OCI-LY7 (cell line): ENCODE measurements at regions not wholly inside any gene's neighbourhood (a gene's known extent, or its start where the extent isn't known, plus 50 kb on each side); places are given as distances from the start of the nearest gene placed in this dataset.

Experiments used
- BruUV-seq: library from RNA; stranded (reverse); fragments of 400-500 nt; replicated peaks from 2 replicates; lab custom pipeline; 2021; lab: Mats Ljungman, UMichigan
- CTCF ChIA-PET: fragments of 300-600 bp; sonication (Branson Sonifier 250); formaldehyde crosslinking; loops from one replicate; lab custom pipeline; 2022; ENCODE audit warnings: antibody characterized with exemption; ENCODE audit not compliant: unreplicated experiment; lab: Charles Lee
- POLR2A ChIA-PET: fragments of 300-600 bp; sonication (Branson Sonifier 250); formaldehyde crosslinking; loops from one replicate; lab custom pipeline; 2022; ENCODE audit warnings: antibody characterized with exemption; lab: Charles Lee
- DNase-seq: peaks from one replicate; pipeline ENCODE4 v3.0.0-alpha.2; 2015; ENCODE audit warnings: low spot score
- H2AFZ ChIP-seq: fragments of 200-600 bp; sonication (generic), shearing (Covaris generic); 2 replicates; pipeline ENCODE4 v1.6.1; 2014; ENCODE audit warnings: mild to moderate bottlenecking, antibody characterized with exemption, low read length, moderate library complexity
- H3K27ac ChIP-seq: fragments of 200-600 bp; sonication (generic); 2 replicates; pipeline ENCODE4 v1.5.1; 2014; ENCODE audit warnings: mixed run types, low read depth, mild to moderate bottlenecking, moderate library complexity, low read length, inconsistent platforms; ENCODE audit not compliant: poor library complexity, severe bottlenecking
- H3K36me3 ChIP-seq: fragments of 200-600 bp; sonication (generic); 2 replicates; pipeline ENCODE4 v1.6.1; 2014; ENCODE audit warnings: mild to moderate bottlenecking, antibody characterized with exemption, low read length, moderate library complexity, mixed read lengths; ENCODE audit not compliant: insufficient read depth
- H3K4me1 ChIP-seq: fragments of 200-600 bp; sonication (generic); 2 replicates; pipeline ENCODE4 v1.5.1; 2014; ENCODE audit warnings: mild to moderate bottlenecking, low read length; ENCODE audit not compliant: insufficient read depth, poor library complexity, severe bottlenecking
- H3K4me2 ChIP-seq: fragments of 200-600 bp; sonication (generic); 2 replicates; pipeline ENCODE4 v1.6.1; 2014; ENCODE audit warnings: mild to moderate bottlenecking, low read length
- H3K4me3 ChIP-seq: fragments of 200-600 bp; sonication (generic); 2 replicates; pipeline ENCODE4 v1.5.1; 2014; ENCODE audit warnings: mild to moderate bottlenecking, low read depth, low read length; ENCODE audit not compliant: poor library complexity, severe bottlenecking
- H3K79me2 ChIP-seq: fragments of 200-600 bp; sonication (generic); 2 replicates; pipeline ENCODE4 v1.6.1; 2016; ENCODE audit warnings: low read depth, mild to moderate bottlenecking, low read length, moderate library complexity, mixed read lengths; ENCODE audit not compliant: insufficient read depth
- H3K9me2 ChIP-seq: fragments of 200-600 bp; sonication (generic); 2 replicates; pipeline ENCODE4 v1.6.1; 2016; ENCODE audit warnings: mild to moderate bottlenecking, low read length, mixed read lengths; ENCODE audit not compliant: insufficient read depth
- H3K9me3 ChIP-seq: fragments of 200-600 bp; sonication (generic); 2 replicates; pipeline ENCODE4 v1.6.1; 2014; ENCODE audit warnings: mild to moderate bottlenecking, mixed run types, low read length, mixed read lengths
- H4K20me1 ChIP-seq: fragments of 200-600 bp; sonication (generic); 2 replicates; pipeline ENCODE4 v1.6.1; 2014; ENCODE audit warnings: mild to moderate bottlenecking, antibody characterized with exemption, low read length, moderate library complexity, mixed read lengths; ENCODE audit not compliant: insufficient read depth
- EZH2phosphoT487 ChIP-seq: fragments of 200-600 bp; sonication (generic); IDR thresholded peaks from 2 replicates; pipeline ENCODE4 v1.6.1; 2018; ENCODE audit warnings: low read depth, borderline replicate concordance, mild to moderate bottlenecking, mixed run types, antibody characterized with exemption, low read length, moderate library complexity, mixed read lengths
- intact Hi-C: fragments of 100-400 bp; cut with micrococcal nuclease; formaldehyde crosslinking; loops from one replicate; pipeline ENCODE4 v1.10.0; 2022; ENCODE audit not compliant: unreplicated experiment
- TF ChIP-seq, protein P1 (sequence below): fragments of 200-600 bp; sonication (generic); conservative IDR thresholded peaks from 2 replicates; pipeline ENCODE4 v1.5.1; 2014; ENCODE audit warnings: mild to moderate bottlenecking, antibody characterized with exemption, low read length, moderate library complexity, mixed read lengths

DNA sequence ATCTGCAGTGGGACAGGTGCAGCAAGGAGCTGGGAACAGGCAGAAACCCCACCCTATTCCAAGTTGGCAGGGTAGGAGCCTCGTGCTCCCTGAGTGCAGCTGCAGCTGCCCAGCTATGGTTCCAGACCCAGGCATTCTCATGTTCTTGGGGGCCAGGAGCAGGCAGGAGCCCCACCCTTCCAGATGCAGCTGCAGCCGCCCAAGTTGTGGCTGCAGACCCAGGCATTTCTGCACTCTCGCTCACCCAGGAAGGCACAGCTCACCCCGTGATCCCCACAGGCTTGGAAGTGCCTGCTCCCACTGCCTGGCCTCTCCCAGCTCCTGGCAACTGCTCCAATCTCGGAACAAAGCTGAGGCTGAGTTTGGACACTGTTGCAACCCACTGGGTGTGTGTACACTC lies 275.8 kb upstream of the ADRA1B start:
- H3K9me3 ChIP-seq, result no peaks in the 10 kb centered on the region
- no peak overlapping the region for H2AFZ ChIP-seq
- intact Hi-C loops, result no loop called here
- H3K36me3 ChIP-seq, result no peaks in the 10 kb centered on the region
- no peak for DNase-seq
- POLR2A ChIA-PET, result no interaction called here
- no peaks in the 10 kb centered on the region for H3K79me2 ChIP-seq
- TF ChIP-seq, protein P1, sequence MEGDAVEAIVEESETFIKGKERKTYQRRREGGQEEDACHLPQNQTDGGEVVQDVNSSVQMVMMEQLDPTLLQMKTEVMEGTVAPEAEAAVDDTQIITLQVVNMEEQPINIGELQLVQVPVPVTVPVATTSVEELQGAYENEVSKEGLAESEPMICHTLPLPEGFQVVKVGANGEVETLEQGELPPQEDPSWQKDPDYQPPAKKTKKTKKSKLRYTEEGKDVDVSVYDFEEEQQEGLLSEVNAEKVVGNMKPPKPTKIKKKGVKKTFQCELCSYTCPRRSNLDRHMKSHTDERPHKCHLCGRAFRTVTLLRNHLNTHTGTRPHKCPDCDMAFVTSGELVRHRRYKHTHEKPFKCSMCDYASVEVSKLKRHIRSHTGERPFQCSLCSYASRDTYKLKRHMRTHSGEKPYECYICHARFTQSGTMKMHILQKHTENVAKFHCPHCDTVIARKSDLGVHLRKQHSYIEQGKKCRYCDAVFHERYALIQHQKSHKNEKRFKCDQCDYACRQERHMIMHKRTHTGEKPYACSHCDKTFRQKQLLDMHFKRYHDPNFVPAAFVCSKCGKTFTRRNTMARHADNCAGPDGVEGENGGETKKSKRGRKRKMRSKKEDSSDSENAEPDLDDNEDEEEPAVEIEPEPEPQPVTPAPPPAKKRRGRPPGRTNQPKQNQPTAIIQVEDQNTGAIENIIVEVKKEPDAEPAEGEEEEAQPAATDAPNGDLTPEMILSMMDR, result no peak
- TF ChIP-seq EZH2phosphoT487, result no peak
- no peak overlapping the region for H3K4me2 ChIP-seq
- H4K20me1 ChIP-seq, result no peaks in the 10 kb centered on the region
- CTCF ChIA-PET, result no interaction called here
- BruUV-seq, result no TSS peak
- H3K9me2 ChIP-seq, result no peaks in the 10 kb centered on the region
- H3K27ac ChIP-seq, result no peak overlapping the region
- H3K4me3 ChIP-seq, result no peak overlapping the region
- no peaks in the 10 kb centered on the region for H3K4me1 ChIP-seq

DNA sequence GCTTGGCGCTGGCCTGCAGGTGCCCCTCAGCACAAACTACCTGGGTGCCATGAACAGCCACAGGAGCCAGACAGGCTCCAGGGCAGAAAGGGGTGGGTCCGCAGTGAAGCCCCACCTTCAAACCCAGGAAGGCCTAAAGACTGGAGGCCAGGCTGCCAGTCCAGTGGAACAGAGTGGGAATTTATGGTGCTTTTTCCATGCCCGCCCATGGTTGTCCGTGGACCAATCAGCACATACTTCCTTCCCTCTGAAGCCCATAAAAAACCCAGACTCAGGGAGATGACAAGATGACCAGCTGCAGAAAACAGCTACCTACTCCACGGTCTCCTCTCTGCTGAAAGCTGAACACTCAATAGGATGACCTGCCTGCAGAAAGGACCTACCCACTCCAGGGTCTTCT lies 275.4 kb upstream of the ADRA1B start:
- Histone ChIP-seq H3K4me1 (no peaks in the 10 kb centered on the region), H4K20me1 (no peaks in the 10 kb centered on the region), H3K4me2 (no peak overlapping the region), H3K79me2 (no peaks in the 10 kb centered on the region), H3K9me3 (no peaks in the 10 kb centered on the region), H2AFZ (no peak overlapping the region), H3K4me3 (no peak overlapping the region), H3K9me2 (no peaks in the 10 kb centered on the region), H3K27ac (no peak overlapping the region), H3K36me3 (no peaks in the 10 kb centered on the region)
- no peak for TF ChIP-seq EZH2phosphoT487
- TF ChIP-seq, protein P1, result no peak
- no TSS peak for BruUV-seq
- intact Hi-C loops, result no loop called here
- POLR2A ChIA-PET, result no interaction called here
- DNase-seq, result no peak
- CTCF ChIA-PET, result no interaction called here

DNA sequence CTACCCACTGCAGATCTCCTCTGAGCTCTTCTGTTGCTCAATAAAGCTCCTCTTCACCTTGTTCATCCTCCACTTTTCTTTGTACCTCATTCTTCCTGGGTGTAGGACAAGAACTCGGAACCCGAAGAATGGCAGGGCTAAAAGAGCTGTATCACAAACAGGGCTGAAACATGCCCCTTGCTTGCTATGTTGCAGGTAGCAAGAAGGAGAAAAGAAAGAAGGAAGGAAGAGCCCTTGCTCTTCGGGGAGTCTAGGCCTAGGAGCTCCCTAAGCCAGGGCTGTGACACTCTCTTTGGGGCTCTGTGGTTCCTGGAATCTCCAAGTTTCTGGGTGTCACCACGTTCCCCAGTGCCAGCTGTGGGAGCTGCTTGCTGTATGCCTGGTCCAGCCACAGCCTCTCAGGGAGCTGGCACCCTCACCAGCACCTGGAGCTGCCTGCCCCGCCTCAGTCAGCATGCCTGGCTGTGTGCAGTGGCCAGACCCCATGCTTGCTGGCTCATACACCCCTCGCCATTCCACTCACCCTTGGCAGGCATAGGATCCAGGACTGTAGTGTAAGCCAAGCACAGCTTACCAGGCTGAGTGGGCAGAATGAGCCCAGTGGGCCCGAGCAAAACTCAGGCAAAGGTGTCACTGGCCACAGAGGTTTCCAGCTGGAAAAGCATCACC lies 274.8 kb upstream of the ADRA1B start:
- no TSS peak for BruUV-seq
- Histone ChIP-seq H3K27ac (no peak overlapping the region), H2AFZ (no peak overlapping the region), H4K20me1 (no peaks in the 10 kb centered on the region), H3K4me3 (no peak overlapping the region), H3K9me2 (no peaks in the 10 kb centered on the region), H3K4me1 (no peaks in the 10 kb centered on the region), H3K36me3 (no peaks in the 10 kb centered on the region), H3K4me2 (no peak overlapping the region), H3K9me3 (no peaks in the 10 kb centered on the region), H3K79me2 (no peaks in the 10 kb centered on the region)
- TF ChIP-seq EZH2phosphoT487, result no peak
- TF ChIP-seq, protein P1, result no peak
- ChIA-PET CTCF (no interaction called here), POLR2A (no interaction called here)
- no peak for DNase-seq
- intact Hi-C loops, result no loop called here
